Osteocyte (in vitro differentiated cells): ENCODE measurements at regions not wholly inside any gene's neighbourhood (a gene's known extent, or its start where the extent isn't known, plus 50 kb on each side); places are given as distances from the start of the nearest gene placed in this dataset.
"Not testable (repeated sequence)": the region's sequence is repeated elsewhere in the genome, so short reads cannot be mapped to it uniquely, and the experiment has no call there.

Experiments used
- DNase-seq: peaks from one replicate; pipeline ENCODE4 v3.0.0; 2021; ENCODE audit warnings: mixed read lengths; ENCODE audit not compliant: unreplicated experiment; ENCODE audit errors: extremely low spot score
- H3K27ac Mint-ChIP-seq: one replicate; pipeline ENCODE4 v1.8.0; 2021; ENCODE audit warnings: mild to moderate bottlenecking, mixed read lengths; ENCODE audit not compliant: unreplicated experiment
- H3K27me3 Mint-ChIP-seq: one replicate; pipeline ENCODE4 v1.8.0; 2021; ENCODE audit warnings: mixed read lengths; ENCODE audit not compliant: unreplicated experiment
- H3K36me3 Mint-ChIP-seq: one replicate; pipeline ENCODE4 v1.8.0; 2021; ENCODE audit warnings: mixed read lengths; ENCODE audit not compliant: unreplicated experiment
- H3K4me1 Mint-ChIP-seq: one replicate; pipeline ENCODE4 v1.8.0; 2021; ENCODE audit warnings: mixed read lengths; ENCODE audit not compliant: unreplicated experiment
- H3K4me3 Mint-ChIP-seq: one replicate; pipeline ENCODE4 v1.8.0; 2021; ENCODE audit warnings: mild to moderate bottlenecking, moderate library complexity, mixed read lengths; ENCODE audit not compliant: unreplicated experiment
- H3K9me3 Mint-ChIP-seq: one replicate; pipeline ENCODE4 v1.8.0; 2021; ENCODE audit warnings: mixed read lengths; ENCODE audit not compliant: unreplicated experiment
- CTCF ChIP-seq: fragments of 200-600 bp; sonication (generic); IDR thresholded peaks from 2 replicates; pipeline ENCODE4 v1.5.0; 2021; ENCODE audit warnings: antibody characterized with exemption, mild to moderate bottlenecking, moderate library complexity

GRCh38 chrX:140132937-140133336, 167.6 kb upstream of the CXorf66 start:
- Mint-ChIP-seq H3K4me3 (no peak overlapping the region), H3K9me3 (peaks cover 10% of the 10 kb centered on the region), H3K36me3 (no peaks in the 10 kb centered on the region), H3K27ac (no peak overlapping the region), H3K27me3 (no peaks in the 10 kb centered on the region), H3K4me1 (no peaks in the 10 kb centered on the region)
- TF ChIP-seq CTCF, result no peak
- no peak for DNase-seq

GRCh38 chrX:140123446-140123845, 158.1 kb upstream of the CXorf66 start:
- no peaks in the 10 kb centered on the region for H3K4me1 Mint-ChIP-seq
- no peak overlapping the region for H3K27ac Mint-ChIP-seq
- H3K36me3 Mint-ChIP-seq, result no peaks in the 10 kb centered on the region
- DNase-seq, result no peak
- H3K27me3 Mint-ChIP-seq, result no peaks in the 10 kb centered on the region
- no peak for TF ChIP-seq CTCF
- H3K9me3 Mint-ChIP-seq, result peaks cover 23% of the 10 kb centered on the region
- H3K4me3 Mint-ChIP-seq, result no peak overlapping the region

- H3K4me3 Mint-ChIP-seq, H3K27me3 Mint-ChIP-seq, H3K36me3 Mint-ChIP-seq, H3K4me1 Mint-ChIP-seq, DNase-seq, H3K27ac Mint-ChIP-seq: not testable (repeated sequence)
- peaks cover 10% of the 10 kb centered on the region for H3K9me3 Mint-ChIP-seq
Measured at GRCh38 chrX:140114059-140114458, 148.7 kb upstream of the CXorf66 start.

- no peaks in the 10 kb centered on the region for H3K4me1 Mint-ChIP-seq
- H3K9me3 Mint-ChIP-seq, result peaks cover 10% of the 10 kb centered on the region
- no peak overlapping the region for H3K27ac Mint-ChIP-seq
- H3K36me3 Mint-ChIP-seq, result no peaks in the 10 kb centered on the region
- no peak for DNase-seq
- H3K27me3 Mint-ChIP-seq, result no peaks in the 10 kb centered on the region
- H3K4me3 Mint-ChIP-seq, result no peak overlapping the region
- no peak for TF ChIP-seq CTCF
Measured at GRCh38 chrX:140110081-140110650, 144.8 kb upstream of the CXorf66 start.

- Mint-ChIP-seq H3K4me1 (no peaks in the 10 kb centered on the region), H3K27ac (no peak overlapping the region), H3K4me3 (no peak overlapping the region), H3K9me3 (no peaks in the 10 kb centered on the region), H3K36me3 (no peaks in the 10 kb centered on the region), H3K27me3 (no peaks in the 10 kb centered on the region)
- no peak for DNase-seq
- TF ChIP-seq CTCF, result no peak
Measured at GRCh38 chrX:140104760-140105159, 139.4 kb upstream of the CXorf66 start.

GRCh38 chrX:140099221-140099620, 133.9 kb upstream of the CXorf66 start:
- H3K36me3 Mint-ChIP-seq, result no peaks in the 10 kb centered on the region
- H3K27ac Mint-ChIP-seq, result no peak overlapping the region
- H3K4me3 Mint-ChIP-seq, result no peak overlapping the region
- DNase-seq, result no peak
- no peaks in the 10 kb centered on the region for H3K27me3 Mint-ChIP-seq
- H3K4me1 Mint-ChIP-seq, result no peaks in the 10 kb centered on the region
- H3K9me3 Mint-ChIP-seq, result no peaks in the 10 kb centered on the region
- TF ChIP-seq CTCF, result no peak
